ENCODE measurements at regions not wholly inside any gene's neighbourhood (a gene's known extent, or its start where the extent isn't known, plus 50 kb on each side); places are given as distances from the start of the nearest gene placed in this dataset.
"Not testable (repeated sequence)": the region's sequence is repeated elsewhere in the genome, so short reads cannot be mapped to it uniquely, and the experiment has no call there.

DNA sequence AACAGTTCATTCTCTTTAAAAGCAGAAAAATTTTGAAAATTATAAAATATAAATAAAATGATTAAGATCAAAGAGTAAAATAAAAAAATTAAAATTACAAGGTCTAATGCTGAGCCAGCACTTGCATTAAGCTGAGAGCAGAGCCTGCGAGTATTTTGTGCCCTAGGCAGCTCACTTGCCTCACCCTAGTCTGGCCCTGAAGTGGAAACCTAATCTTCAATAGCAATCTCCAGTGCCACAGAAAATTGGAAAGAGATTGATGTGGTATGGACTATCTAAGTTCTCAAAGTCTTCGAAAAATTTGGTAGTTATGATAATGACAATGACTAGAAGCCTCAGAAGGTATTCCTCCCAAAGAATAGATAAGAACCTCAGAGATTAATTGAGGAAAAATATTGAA is 459.4 kb upstream of the CBLB start:
- no peak for DNase-seq

DNA sequence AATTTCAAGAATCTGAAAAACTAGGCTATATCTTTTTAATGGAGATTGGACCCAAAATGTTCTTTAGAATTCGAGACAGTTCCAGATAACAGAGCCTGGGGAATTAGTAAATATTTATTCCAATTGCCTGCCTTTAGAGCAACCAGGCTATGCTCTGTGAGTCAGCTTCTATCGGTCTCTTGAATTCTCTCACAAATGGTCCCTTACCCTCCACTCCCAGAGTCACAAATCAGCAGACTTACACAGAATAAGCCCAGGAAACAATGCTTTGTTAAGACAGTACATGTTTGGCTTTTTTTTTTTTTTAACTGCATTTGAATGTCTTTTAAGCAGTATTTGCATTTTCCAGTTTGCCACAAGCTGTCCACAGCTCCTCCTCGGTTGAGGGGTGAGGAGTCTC is 460.7 kb upstream of the CBLB start:
- DNase-seq = peak; percentile 87 to 88

DNA sequence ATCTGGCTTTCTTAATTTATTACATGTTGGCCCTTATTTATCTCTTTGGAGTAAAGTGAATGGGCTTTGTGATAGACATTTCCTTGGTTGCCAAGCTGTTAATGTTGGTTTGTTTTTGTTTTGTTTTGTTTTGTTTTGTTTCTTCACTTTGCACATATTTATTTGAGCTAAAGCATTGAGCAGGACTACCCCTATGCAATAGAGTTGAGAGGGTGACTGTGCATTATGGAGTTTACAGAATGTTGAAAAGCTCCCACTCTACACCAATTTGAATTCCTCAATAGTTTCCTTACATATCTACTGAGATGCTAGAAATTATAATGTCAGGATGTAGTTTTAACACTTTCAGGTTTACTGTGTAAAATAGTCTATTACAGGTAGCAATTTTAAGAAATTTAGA is 462.8 kb upstream of the CBLB start:
- no peak for DNase-seq

DNA sequence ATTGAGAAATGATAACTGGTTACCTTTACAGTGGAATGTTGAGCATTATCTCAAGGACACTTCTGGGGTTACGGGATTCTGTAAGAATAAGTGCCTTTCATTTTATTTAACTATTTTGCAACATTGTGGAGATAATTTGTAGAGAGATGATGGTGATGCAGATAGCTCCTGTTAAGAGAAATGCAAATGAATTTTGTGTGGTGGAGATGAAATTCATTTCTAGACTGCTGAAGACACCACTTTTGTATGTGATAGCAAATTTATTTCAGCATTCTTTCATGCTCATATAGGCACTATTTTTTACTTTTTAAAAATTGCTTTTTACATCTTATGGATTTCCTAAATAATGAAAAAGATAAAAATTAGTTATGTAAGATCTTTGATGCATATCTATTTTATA is 463.3 kb upstream of the CBLB start:
- DNase-seq = no peak

DNA sequence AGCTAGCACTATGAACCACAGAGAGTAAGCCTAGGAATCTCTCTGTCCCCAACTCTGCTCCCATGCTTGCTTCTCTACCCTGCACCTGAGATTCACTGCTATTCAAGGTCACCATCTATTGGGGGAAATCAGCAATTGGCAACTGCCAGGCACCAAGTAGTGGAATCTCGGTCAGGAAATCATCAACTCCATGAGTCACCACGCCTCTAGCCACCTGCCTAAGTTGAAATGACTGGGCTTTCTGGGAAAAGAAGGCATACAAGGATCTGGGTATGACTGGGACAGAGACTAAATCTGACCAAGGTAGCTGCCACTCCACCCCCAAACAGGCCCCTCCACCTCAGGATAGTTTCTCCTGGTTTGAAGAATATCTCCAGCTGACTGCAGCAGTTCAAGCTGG is 464.1 kb upstream of the CBLB start:
- no peak for DNase-seq

DNA sequence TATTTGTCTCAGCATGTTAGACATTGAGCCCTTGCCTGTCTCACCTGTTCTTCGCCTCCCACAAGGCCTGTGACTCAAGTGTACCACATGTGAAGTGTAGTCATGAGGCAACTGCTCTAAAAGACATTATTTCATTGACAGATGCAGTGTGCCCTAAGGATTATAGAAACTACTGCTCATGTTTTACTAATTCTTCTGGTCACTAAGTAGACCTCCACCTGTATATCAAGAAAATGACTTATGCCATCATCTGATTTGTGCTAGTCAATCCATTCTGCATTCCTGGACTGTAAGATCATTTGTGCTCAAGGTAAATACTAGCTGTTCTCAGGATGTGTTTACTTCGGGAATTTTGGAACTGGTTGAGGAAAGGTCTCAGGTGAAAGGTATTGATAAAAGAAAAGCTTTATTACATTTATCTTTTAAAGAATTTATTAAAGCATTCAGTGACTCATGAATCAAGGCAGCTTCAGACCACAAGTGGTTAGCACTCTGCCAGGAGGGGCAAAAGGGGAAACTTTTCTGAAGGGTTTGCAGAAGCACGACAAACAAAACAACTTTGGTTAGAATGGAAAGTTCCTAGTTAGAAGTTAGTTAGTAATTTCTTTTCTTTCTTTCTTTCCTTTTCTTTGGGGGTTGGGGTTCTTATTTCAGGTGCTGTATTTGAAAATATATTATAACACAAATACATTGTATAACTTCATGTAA is 465.3 kb upstream of the CBLB start:
- DNase-seq = no peak

DNA sequence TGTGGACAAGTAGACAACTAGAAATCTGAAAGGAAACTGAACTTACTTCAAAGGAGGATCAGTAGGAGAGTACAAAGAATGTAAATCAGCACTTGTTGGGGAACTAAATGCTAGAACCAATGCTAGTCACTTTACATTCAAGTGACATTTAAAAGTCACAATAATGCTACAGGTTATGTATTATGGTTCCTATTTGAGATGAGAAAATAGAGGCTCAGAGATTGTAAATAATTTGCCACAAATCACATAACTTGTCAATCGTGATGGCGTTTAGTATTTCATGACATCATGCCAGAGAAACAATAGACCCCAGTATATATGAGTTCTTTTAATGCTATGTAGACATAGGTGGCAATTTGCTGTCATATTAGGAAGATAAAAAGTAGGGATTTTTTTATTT is 467.8 kb upstream of the CBLB start:
- DNase-seq = no peak

DNA sequence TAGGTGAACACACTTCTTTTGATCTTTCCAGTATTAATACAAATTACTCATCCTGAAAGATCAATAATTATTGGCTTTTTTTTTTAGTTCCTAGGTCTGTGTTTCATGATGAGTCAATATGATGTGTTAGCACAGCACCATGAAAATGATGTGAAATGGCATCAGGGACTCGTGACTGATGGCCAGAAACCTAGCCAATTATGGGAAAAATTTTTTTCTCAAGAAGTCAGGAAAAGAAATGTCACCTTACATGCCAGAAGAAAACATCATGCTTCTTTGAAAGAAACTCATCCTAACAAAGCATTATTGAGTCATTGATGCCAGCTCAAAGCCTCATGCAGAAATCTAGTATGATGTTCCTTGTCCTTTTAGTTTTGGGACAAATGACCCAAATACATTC is 468.3 kb upstream of the CBLB start:
- no peak for DNase-seq

DNA sequence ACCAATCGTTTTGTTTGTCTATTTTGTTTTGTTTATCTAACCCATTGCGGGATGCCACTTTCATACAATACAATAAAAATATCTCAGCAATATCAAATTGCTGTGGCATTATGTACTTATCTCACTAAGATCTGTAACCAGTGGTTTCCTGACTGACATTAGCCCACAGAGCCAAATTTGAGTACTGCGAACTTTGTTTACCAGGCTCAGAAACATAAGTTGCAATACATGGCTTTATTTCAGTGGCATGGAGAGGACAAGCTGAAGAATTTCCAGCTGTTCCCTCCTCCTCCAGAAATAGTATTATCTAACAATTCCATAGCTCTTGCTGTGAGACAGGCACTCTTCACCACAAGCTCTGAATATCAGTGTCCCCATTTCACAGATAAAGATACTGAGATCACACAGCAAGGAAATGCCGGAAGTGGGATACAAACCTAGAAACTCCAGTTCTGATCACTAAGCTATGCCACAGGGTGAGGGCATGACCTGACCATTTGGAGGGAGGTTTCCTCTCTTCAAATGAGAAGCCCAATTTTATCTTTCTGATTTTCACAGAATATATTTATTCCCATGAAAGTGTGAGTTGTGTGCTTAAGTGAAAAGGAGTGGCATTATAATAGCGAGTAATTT is 469.9 kb upstream of the CBLB start:
- DNase-seq = no peak

DNA sequence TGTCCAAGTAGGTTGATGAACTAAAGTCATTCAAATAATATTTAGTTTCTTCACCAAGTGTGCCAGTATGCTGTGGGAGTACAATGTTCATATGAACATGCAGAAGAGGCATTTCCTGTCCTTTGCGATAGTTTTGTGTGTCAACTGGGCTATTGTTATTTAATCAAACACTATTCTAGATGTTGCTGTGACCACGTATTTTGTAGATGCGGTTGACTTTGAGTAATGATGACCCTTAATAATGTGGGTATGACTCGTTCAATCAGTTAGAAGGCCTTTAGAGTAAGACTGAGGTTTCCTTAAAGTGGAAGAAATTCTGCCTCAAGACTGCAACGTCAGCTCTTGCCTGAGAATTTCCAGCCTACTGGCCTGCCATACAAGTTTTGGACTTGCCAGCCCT is 470.7 kb upstream of the CBLB start:
- no peak for DNase-seq

DNA sequence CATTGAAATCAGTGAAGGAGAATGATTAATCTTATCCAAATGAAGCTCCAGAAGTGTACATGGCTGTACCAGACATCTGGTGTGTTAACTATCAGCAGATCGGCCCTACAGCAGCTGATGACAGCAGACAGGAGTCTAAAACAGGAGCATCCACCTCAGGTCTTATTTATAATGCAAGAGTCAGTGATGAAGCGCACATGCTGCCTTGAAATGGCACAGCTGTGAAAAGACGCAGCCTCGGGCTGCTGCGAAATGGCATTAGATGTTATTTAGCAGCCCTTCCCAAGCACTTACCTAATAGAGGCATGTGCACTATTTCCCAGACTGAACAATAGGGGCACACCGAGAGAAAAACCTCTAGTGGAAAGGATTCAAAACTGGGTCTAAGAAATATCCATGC is 472.3 kb upstream of the CBLB start:
- DNase-seq = no peak

DNA sequence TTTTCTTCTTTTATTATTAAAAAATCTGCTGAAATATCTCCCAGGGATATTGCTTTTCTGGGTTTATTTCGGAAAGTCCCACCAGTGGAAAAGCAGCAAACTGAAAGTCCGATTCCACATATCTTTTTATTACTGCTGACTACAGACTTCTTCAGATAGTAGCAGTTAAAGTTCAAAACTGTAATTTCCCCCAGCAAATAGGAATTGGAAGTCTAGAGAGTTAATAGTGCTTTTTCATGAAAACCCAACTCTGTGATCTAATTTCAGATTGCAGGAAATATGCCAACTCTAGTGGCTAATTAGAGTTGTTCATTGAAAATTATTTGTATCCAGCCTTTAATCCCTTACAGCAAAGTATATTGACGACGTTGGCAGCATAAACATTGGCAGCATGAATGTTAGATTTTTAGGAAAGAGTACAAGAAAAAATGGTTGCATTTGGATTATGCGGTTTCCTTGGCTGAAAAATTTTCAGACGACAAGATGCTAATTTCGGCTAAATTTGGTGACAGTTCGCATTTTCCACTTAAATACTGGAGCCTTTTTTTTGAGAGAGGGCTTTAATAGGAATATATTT is 472.9 kb upstream of the CBLB start:
- DNase-seq = no peak

DNA sequence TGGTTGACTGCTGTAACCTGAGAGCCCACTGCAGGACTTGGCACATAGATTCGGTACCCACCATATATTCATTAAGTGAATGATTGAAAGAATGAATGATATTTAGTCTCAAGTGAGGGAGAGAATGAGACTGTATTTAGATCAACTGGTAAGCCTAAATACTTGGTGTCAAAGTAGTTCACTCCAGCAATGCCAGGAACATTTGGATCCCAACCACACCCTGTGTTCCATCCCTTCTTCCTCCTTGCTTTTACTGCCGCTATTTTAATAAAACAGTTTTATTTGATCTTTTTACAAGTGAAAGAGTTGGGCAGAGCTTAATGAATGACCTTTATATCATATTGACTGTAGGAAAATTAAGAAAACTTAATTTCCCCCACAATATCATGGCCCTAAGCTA is 473.6 kb upstream of the CBLB start:
- DNase-seq = no peak

DNA sequence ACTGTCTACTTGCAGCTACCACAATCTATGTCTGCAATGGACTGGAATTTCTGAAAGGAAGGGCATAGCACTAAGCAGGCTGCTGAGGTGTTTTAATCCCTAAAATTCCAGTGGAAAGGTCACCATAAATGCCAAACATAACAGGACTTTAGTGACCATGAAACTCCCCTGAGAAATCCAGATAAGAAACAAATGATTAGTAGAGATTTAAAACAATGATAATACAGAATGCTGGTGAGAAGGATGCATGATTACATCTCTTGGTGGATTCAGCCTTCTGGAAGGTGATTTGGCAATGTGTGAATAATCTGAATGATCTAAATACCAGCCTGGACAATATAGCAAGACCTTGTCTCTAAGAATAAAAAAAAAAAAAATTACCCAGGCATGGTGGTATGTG is 475.0 kb upstream of the CBLB start:
- no peak for DNase-seq

DNA sequence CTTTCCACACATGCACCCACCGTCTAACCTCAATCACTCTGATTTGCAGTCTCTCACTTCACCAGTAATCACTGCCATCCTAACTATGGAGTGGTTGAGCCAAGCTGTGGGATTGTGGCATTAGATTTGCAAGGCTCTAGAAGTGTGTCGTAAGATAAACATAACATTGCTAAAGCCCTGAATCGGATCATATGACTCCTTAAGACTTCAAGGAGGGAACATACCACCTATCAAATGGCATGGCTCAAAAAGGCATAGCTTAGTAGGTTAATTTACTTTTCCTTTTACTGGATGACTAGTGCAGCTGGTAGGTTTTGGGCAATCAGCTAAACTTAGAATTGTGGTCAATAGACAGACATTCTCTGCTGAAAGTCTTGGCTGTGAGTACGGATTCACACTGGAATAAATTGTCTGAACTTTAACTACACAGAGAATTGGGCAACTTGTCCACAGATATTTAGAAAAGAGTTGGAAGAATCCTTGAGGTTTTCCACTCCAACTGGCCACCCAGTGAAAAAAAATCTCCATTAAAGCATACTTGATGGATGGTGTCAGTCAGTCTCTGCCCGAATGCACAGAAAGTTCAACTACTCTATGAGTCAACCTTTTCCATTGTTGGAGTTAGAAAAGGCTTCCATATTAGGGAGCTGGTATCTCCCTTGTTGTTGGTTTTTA is 476.7 kb upstream of the CBLB start:
- DNase-seq = no peak

DNA sequence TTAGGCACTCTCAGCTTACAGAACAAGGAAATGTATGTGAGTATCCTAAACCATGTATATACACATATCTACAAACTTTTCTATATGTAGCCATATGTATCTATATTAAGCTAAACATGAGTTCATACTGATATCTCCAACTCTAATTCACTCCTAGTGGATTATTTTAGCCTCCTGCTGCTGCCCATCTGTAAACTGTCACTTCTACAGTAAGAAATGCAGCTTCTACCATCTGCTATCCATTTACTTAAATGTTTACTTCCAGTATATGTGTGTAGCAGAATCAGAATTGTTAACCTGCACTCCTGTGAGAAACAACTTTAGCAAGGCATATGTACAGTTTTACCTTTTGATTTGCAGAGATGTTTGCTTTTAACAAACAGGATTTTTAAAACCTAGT is 478.5 kb upstream of the CBLB start:
- no peak for DNase-seq

DNA sequence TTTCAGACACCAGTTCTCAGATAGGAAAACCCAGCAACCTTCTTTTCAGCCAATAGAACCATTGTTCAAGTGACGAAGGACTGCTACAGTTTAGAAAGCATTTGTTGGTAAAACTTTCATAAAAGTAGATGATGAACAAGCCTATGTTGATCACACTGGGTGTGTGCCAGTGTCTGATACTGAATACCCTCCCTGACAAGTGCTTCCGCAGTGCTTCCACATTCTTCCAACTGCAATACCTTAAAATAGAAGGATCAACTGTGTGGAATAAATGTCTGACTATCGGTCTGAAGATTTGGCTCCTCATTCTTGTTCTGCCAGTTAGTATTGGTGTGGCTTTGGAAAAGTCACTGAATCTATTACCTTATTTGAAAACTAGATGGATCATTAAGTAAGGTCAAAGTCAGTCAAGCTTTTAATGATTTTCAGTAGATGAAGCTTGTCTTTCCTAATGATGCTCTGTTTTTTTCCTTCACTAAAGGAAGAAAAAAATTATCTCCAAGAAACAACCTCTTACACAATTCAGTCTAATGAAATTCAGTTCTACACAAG is 479.4 kb upstream of the CBLB start:
- no peak for DNase-seq

DNA sequence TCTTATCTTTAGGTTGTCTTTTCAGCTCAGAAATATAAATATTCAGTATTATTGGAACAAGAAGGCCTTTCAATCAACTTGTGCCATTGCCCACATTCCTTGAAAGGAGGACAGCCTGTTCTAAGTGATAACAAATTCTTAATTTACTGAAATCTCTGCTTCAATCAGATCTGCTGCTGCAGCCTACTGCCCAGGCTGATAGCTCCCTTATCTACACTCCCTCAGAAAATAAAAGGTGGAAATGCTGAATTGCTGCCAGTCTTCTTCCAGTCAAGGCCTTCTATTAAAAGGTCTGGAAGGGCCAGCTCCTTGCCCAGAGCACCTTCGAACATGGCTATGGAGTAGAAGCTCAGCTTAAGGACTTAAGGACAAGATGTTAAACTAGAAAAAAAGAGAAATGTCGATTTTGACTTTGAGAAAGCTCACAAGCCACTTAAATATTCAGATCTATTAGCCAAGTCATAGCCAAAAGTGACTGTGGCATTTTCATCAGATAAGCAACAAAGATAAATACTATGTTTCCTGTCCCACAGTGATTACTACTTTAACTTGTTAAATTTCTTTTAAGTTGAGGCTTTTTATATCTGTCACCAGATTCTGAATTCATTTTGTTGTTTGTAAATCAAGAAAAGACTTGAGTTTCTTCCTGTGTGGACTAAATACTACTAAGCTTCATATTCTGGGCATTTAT is 480.5 kb upstream of the CBLB start:
- no peak for DNase-seq

DNA sequence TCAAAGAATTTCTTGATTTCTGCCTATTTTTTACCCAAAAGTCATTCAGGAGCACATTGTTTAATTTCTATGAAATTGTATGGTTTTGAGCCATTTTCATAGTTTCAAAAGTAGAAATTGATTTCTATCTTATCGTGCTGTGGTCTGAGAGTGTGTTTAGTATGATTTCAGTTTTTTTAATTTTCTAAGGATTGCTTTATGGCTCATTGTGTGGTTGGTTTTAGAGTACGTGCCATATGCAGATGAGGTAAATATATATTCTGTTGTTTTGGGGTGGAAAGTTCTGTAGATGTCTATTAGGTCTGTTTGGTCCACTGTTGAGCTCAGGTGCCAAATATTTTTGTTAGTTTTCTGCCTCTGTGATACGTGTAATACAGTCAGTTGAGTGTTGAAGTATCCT is 487.1 kb upstream of the CBLB start:
- DNase-seq = no peak

DNA sequence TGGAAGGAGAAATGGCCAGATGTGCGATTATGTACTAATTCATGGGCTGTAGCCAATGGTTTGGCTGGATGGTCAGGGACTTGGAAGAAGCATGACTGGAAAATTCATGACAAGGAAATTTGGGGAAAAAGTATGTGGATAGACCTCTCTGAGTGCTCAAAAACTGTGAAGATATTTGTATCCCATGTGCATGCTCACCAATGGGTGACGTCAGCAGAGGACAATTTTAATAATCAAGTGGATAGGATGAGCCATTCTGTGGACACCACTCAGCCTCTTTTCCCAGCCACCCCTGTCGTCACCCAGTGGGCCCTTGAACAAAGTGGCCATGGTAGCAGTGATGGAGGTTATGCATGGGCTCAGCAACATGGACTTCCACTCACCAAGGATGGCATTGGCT is 490.9 kb upstream of the CBLB start:
- DNase-seq = no peak

DNA sequence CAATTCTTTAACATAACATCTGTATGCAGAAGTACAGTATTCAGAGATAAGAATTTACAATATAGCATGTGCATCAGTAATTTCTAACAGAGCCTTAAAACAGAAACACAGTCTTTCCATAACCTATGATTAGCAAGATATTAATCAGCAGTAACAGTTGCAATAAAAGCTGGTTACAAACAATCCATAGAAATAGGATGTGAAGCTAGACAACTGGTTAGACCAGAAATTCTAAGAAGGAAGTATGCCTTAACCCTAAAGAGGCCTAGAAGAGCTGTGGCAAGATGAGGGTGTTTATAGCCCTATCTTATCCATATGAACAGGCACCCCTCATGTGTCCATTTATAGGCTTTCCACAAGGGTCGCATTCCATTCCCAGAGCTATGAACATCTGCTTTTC is 492.1 kb upstream of the CBLB start:
- DNase-seq = not testable (repeated sequence)

DNA sequence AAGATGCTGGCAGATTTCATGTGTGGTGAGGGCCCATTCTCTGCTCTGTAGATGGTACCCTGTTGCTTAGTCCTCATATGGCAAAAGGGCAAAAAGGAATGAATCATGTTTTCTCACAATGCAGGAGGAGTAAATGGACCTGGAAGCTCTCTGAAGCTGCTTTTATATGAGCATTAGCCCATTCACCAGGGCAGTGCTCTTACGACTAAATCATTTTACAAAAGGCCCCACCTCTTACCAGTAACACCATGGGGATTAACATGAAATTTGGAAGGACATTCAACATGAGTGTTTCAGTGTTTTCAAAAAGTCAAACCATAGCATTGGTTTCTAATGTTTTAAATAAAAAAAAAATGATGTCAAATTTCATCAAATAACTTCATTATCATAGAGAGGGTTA is 495.7 kb upstream of the CBLB start:
- no peak for DNase-seq

DNA sequence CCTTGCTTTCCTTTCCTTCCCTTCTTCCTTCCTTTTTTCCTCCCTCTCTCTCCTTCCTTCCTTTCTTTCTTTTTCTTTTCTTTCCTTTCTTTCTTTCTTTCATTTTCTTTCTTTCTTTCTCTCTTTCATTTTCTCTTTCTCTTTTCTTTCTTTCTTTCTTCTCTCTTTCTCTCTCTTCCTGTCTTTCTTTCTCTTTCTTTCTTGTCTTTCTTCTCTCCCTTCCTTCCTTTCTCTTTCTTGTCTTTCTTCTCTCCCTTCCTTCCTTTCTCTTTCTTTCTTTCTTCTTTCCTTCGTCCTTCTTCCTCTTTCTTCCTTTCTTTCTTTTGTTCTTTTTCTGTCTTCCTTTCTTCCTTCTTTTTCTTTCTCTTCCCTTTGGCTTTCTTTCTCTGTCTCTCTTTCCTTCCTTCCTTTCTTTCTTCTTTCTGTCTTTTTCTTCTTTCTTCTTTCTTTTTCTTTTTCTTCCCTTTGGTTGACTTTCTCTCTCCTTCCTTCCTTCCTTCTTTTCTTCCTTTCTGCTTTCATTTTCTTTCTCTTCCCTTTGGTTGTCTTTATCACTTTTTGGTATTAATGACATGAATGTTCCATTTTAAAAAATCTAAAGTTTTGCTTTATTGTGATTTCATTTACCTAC is 496.4 kb upstream of the CBLB start:
- no peak for DNase-seq
